ENCODE measurements at regions not wholly inside any gene's neighbourhood (a gene's known extent, or its start where the extent isn't known, plus 50 kb on each side); places are given as distances from the start of the nearest gene placed in this dataset.
A peak's percentile ranks its signal among the peaks of the same experiment; 100 is the strongest.
"Not testable (repeated sequence)": the region's sequence is repeated elsewhere in the genome, so short reads cannot be mapped to it uniquely, and the experiment has no call there.

- DNase-seq = no peak
Measured at GRCh38 chr6:26235302-26235670, 129.7 kb upstream of the BTN3A2 start.

GRCh38 chr6:26239415-26239814 is 125.6 kb upstream of the BTN3A2 start:
- not testable (repeated sequence) for DNase-seq

GRCh38 chr6:26240157-26241032 is 124.6 kb upstream of the BTN3A2 start:
- peak; percentile 89 for DNase-seq

GRCh38 chr6:26241033-26241895 is 123.7 kb upstream of the BTN3A2 start:
- DNase-seq = no peak

- no peak for DNase-seq
Measured at GRCh38 chr6:26243132-26243531, 121.9 kb upstream of the BTN3A2 start.

GRCh38 chr6:26243752-26244151 is 121.2 kb upstream of the BTN3A2 start:
- DNase-seq = no peak

- DNase-seq = no peak
Measured at GRCh38 chr6:26246058-26246457, 118.9 kb upstream of the BTN3A2 start.

GRCh38 chr6:26246553-26246952 is 118.4 kb upstream of the BTN3A2 start:
- DNase-seq = no peak

- no peak for DNase-seq
Measured at GRCh38 chr6:26249707-26249956, 115.4 kb upstream of the BTN3A2 start.

- peak; percentile 91 for DNase-seq
Measured at GRCh38 chr6:26249957-26250697, 114.9 kb upstream of the BTN3A2 start.

GRCh38 chr6:26250698-26251044 is 114.3 kb upstream of the BTN3A2 start:
- peak; percentile 73 for DNase-seq

- peak; percentile 92 for DNase-seq
Measured at GRCh38 chr6:26251354-26252076, 113.5 kb upstream of the BTN3A2 start.

- no peak for DNase-seq
Measured at GRCh38 chr6:26252077-26252472, 112.9 kb upstream of the BTN3A2 start.

- DNase-seq = no peak
Measured at GRCh38 chr6:26254724-26255123, 110.3 kb upstream of the BTN3A2 start.

GRCh38 chr6:26257272-26257671 is 107.7 kb upstream of the BTN3A2 start:
- DNase-seq = no peak

- no peak for DNase-seq
Measured at GRCh38 chr6:26258212-26258977, 106.6 kb upstream of the BTN3A2 start.

GRCh38 chr6:26260110-26260637 is 104.8 kb upstream of the BTN3A2 start:
- no peak for DNase-seq

- DNase-seq = no peak
Measured at GRCh38 chr6:26260725-26261490, 104.1 kb upstream of the BTN3A2 start.

- DNase-seq = no peak
Measured at GRCh38 chr6:26264547-26264946, 100.5 kb upstream of the BTN3A2 start.

- no peak for DNase-seq
Measured at GRCh38 chr6:26267083-26267589, 97.9 kb upstream of the BTN3A2 start.

Measured in retina (tissue), 1 donor.